Smooth muscle cell (in vitro differentiated cells): ENCODE measurements at regions not wholly inside any gene's neighbourhood (a gene's known extent, or its start where the extent isn't known, plus 50 kb on each side); places are given as distances from the start of the nearest gene placed in this dataset.
A peak's percentile ranks its signal among the peaks of the same experiment; 100 is the strongest.

ENCODE experiments used
- DNase-seq: peaks from one replicate; lab custom pipeline; 2025; ENCODE audit not compliant: unreplicated experiment; lab: John Stamatoyannopoulos, UW
- H2AFZ ChIP-seq: fragments of 200-600 bp; sonication (generic); 2 replicates; pipeline ENCODE4 v1.6.0; 2016; ENCODE audit warnings: antibody characterized with exemption, low read depth, mild to moderate bottlenecking
- H3F3A ChIP-seq: fragments of 200-600 bp; sonication (generic); 2 replicates; pipeline ENCODE4 v1.6.0; 2017; ENCODE audit warnings: antibody characterized with exemption, low read depth
- H3K27ac ChIP-seq: fragments of 200-600 bp; sonication (generic); 2 replicates; pipeline ENCODE4 v1.5.1; 2016; ENCODE audit warnings: low read depth, mild to moderate bottlenecking
- H3K27me3 ChIP-seq: fragments of 200-600 bp; sonication (generic); 2 replicates; pipeline ENCODE4 v1.6.1; 2016; ENCODE audit warnings: low read depth, mild to moderate bottlenecking
- H3K36me3 ChIP-seq: fragments of 200-600 bp; sonication (generic); 2 replicates; pipeline ENCODE4 v1.5.1; 2016; ENCODE audit warnings: low read depth
- H3K4me1 ChIP-seq: fragments of 200-600 bp; sonication (generic); 2 replicates; pipeline ENCODE4 v1.5.1; 2016; ENCODE audit warnings: low read depth
- H3K4me2 ChIP-seq: fragments of 200-600 bp; sonication (generic); 2 replicates; pipeline ENCODE4 v1.6.0; 2016; ENCODE audit warnings: mild to moderate bottlenecking
- H3K4me3 ChIP-seq: fragments of 200-600 bp; sonication (generic); 2 replicates; pipeline ENCODE4 v1.5.1; 2016; ENCODE audit warnings: mild to moderate bottlenecking
- H3K79me2 ChIP-seq: fragments of 200-600 bp; sonication (generic); 2 replicates; pipeline ENCODE4 v1.6.0; 2016; ENCODE audit warnings: low read depth, mild to moderate bottlenecking
- H3K9ac ChIP-seq: fragments of 200-600 bp; sonication (generic); 2 replicates; pipeline ENCODE4 v1.6.0; 2016; ENCODE audit warnings: low read depth
- H3K9me3 ChIP-seq: fragments of 200-600 bp; sonication (generic); replicated peaks from 2 replicates; pipeline ENCODE4 v1.5.1; 2016; ENCODE audit warnings: low read depth
- H4K20me1 ChIP-seq: fragments of 200-600 bp; sonication (generic); 2 replicates; pipeline ENCODE4 v1.6.0; 2016; ENCODE audit warnings: low read depth
- WGBS: methylation state at CpG from one replicate; pipeline ENCODE4 v1.1.7; 2016; ENCODE audit warnings: low lambda C conversion rate; 5-methylcytosine and 5-hydroxymethylcytosine counted together
- TF ChIP-seq, protein P1 (sequence below): fragments of 200-600 bp; sonication (generic); IDR thresholded peaks from 2 replicates; pipeline ENCODE4 v1.5.1; 2017; ENCODE audit warnings: borderline replicate concordance, mild to moderate bottlenecking, antibody characterized with exemption; ENCODE audit not compliant: insufficient read depth, poor library complexity, severe bottlenecking

- H3K36me3 ChIP-seq = no peaks in the 10 kb centered on the region
- no peaks in the 10 kb centered on the region for H3F3A ChIP-seq
- no peak overlapping the region for H3K27ac ChIP-seq
- no peaks in the 10 kb centered on the region for H4K20me1 ChIP-seq
- WGBS = 53% methylated on average over 1 of the region's 1 CpG
- no peak overlapping the region for H3K4me3 ChIP-seq
- H3K4me2 ChIP-seq = no peak overlapping the region
- no peaks in the 10 kb centered on the region for H3K4me1 ChIP-seq
- DNase-seq = no peak
- no peaks in the 10 kb centered on the region for H3K9me3 ChIP-seq
- H3K79me2 ChIP-seq = no peaks in the 10 kb centered on the region
- H2AFZ ChIP-seq = no peak overlapping the region
- TF ChIP-seq, protein P1, sequence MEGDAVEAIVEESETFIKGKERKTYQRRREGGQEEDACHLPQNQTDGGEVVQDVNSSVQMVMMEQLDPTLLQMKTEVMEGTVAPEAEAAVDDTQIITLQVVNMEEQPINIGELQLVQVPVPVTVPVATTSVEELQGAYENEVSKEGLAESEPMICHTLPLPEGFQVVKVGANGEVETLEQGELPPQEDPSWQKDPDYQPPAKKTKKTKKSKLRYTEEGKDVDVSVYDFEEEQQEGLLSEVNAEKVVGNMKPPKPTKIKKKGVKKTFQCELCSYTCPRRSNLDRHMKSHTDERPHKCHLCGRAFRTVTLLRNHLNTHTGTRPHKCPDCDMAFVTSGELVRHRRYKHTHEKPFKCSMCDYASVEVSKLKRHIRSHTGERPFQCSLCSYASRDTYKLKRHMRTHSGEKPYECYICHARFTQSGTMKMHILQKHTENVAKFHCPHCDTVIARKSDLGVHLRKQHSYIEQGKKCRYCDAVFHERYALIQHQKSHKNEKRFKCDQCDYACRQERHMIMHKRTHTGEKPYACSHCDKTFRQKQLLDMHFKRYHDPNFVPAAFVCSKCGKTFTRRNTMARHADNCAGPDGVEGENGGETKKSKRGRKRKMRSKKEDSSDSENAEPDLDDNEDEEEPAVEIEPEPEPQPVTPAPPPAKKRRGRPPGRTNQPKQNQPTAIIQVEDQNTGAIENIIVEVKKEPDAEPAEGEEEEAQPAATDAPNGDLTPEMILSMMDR = peak; percentile 35
- H3K9ac ChIP-seq = no peak overlapping the region
- H3K27me3 ChIP-seq = no peaks in the 10 kb centered on the region
Measured at GRCh38 chrX:8971116-8971515, 62.8 kb downstream of the FAM9B start.

DNA sequence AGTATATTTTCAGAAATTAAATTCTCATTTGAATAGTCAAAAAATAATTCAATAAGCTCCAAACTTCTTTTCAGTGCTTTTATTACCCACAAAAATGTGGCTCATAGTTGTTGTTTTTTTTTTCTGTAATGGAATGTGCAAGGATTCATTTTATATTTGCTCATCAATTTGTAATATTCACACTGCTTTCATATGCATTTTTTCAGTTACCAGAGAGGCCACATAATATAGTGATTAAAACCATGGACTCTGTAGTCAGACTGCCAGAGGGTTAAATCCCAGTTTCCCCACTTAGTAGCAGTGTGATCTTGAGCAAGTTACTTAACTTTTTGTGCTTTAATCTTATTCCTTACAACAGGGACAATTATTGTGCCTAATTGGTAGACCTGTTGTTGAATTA is 64.5 kb downstream of the FAM9B start:
- no peak overlapping the region for H3K4me2 ChIP-seq
- no peak overlapping the region for H3K4me3 ChIP-seq
- no peaks in the 10 kb centered on the region for H3K79me2 ChIP-seq
- H3K9me3 ChIP-seq = no peaks in the 10 kb centered on the region
- H4K20me1 ChIP-seq = no peaks in the 10 kb centered on the region
- H3F3A ChIP-seq = no peaks in the 10 kb centered on the region
- no peaks in the 10 kb centered on the region for H3K27me3 ChIP-seq
- no peak overlapping the region for H2AFZ ChIP-seq
- no peak overlapping the region for H3K9ac ChIP-seq
- no peaks in the 10 kb centered on the region for H3K4me1 ChIP-seq
- TF ChIP-seq, protein P1 = no peak
- no peak overlapping the region for H3K27ac ChIP-seq
- no peak for DNase-seq
- H3K36me3 ChIP-seq = no peaks in the 10 kb centered on the region

DNA sequence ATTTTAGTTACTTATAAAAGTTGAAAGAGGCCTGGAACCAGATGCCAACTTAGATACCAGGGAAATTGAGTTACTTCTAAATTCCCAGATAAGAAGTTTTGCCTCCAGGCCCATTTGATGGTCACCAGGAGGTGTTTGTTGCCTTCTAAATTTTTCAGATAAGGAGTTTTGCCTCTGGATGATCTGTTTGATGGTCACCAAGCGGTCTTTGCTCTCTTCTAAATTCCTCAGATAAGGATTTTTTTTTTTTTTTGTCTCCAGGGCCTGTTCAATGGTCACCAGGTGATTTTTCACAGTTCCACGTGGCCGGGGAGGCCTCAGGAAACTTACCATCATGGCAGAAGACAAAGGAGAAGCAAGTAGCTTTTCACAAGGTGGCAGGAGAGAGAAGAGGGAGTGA is 66.5 kb downstream of the FAM9B start:
- TF ChIP-seq, protein P1 = no peak
- no peaks in the 10 kb centered on the region for H3K4me1 ChIP-seq
- H3K79me2 ChIP-seq = no peaks in the 10 kb centered on the region
- H4K20me1 ChIP-seq = no peaks in the 10 kb centered on the region
- H3K27ac ChIP-seq = no peak overlapping the region
- 36% methylated on average over 3 of the region's 3 CpGs for WGBS
- no peaks in the 10 kb centered on the region for H3K36me3 ChIP-seq
- H2AFZ ChIP-seq = no peak overlapping the region
- H3K4me3 ChIP-seq = no peak overlapping the region
- DNase-seq = no peak
- no peaks in the 10 kb centered on the region for H3K27me3 ChIP-seq
- no peaks in the 10 kb centered on the region for H3F3A ChIP-seq
- H3K4me2 ChIP-seq = no peak overlapping the region
- H3K9me3 ChIP-seq = no peaks in the 10 kb centered on the region
- no peak overlapping the region for H3K9ac ChIP-seq

- Histone ChIP-seq H3K4me2 (no peak overlapping the region), H3K4me1 (no peaks in the 10 kb centered on the region), H3K9ac (no peak overlapping the region), H3K36me3 (no peaks in the 10 kb centered on the region), H3K9me3 (peaks cover 3% of the 10 kb centered on the region), H3F3A (no peaks in the 10 kb centered on the region), H3K4me3 (no peak overlapping the region), H3K27ac (no peak overlapping the region), H2AFZ (no peak overlapping the region), H3K27me3 (no peaks in the 10 kb centered on the region), H3K79me2 (no peaks in the 10 kb centered on the region), H4K20me1 (no peaks in the 10 kb centered on the region)
- no peak for DNase-seq
- TF ChIP-seq, protein P1 = no peak
- 58% methylated on average over 3 of the region's 3 CpGs for whole genome bisulfite sequencing
Measured at GRCh38 chrX:8960957-8961468, 72.9 kb downstream of the FAM9B start.
